ENCODE measurements at regions not wholly inside any gene's neighbourhood (a gene's known extent, or its start where the extent isn't known, plus 50 kb on each side); places are given as distances from the start of the nearest gene placed in this dataset.
"Not testable (repeated sequence)": the region's sequence is repeated elsewhere in the genome, so short reads cannot be mapped to it uniquely, and the experiment has no call there.

GRCh38 chr15:84360902-84361301, 125.3 kb downstream of the GOLGA6L4 start:
- TF ChIP-seq EZH2 (IDR thresholded peaks at IDR 0.05; ENCODE audit: low read depth, low read length, severe bottlenecking); SIN3A (conservative IDR thresholded peaks at IDR 0.05 in 1 of 2, IDR thresholded peaks at IDR 0.05 in 1 of 2; ENCODE audit: low read depth in 1 of 2, low read length in 2 of 2); NRF1 (IDR thresholded peaks at IDR 0.05; ENCODE audit: low read depth, low read length): not testable (repeated sequence)

All from H1 (cell line).